Retina (tissue), 1 donor: ENCODE measurements at regions not wholly inside any gene's neighbourhood (a gene's known extent, or its start where the extent isn't known, plus 50 kb on each side); places are given as distances from the start of the nearest gene placed in this dataset.

Experiments used
- DNase-seq: peaks from one replicate; pipeline ENCODE4 v3.0.0-alpha.2; 2016

- no peak for DNase-seq
Measured at GRCh38 chr5:4540375-4541173, 599.6 kb upstream of the ADAMTS16 start.

GRCh38 chr5:4541334-4541733, 598.8 kb upstream of the ADAMTS16 start:
- DNase-seq: no peak

- no peak for DNase-seq
Measured at GRCh38 chr5:4542145-4542778, 597.9 kb upstream of the ADAMTS16 start.

- DNase-seq: no peak
Measured at GRCh38 chr5:4544049-4544670, 596.0 kb upstream of the ADAMTS16 start.

- DNase-seq: no peak
Measured at GRCh38 chr5:4547547-4547946, 592.6 kb upstream of the ADAMTS16 start.

GRCh38 chr5:4548341-4548740, 591.8 kb upstream of the ADAMTS16 start:
- no peak for DNase-seq

- DNase-seq: no peak
Measured at GRCh38 chr5:4549351-4549750, 590.8 kb upstream of the ADAMTS16 start.

- no peak for DNase-seq
Measured at GRCh38 chr5:4551034-4551433, 589.1 kb upstream of the ADAMTS16 start.

GRCh38 chr5:4553130-4553529, 587.0 kb upstream of the ADAMTS16 start:
- no peak for DNase-seq

GRCh38 chr5:4553978-4554377, 586.2 kb upstream of the ADAMTS16 start:
- DNase-seq: no peak

GRCh38 chr5:4555725-4556285, 584.3 kb upstream of the ADAMTS16 start:
- DNase-seq: no peak

- DNase-seq: no peak
Measured at GRCh38 chr5:4561403-4561802, 578.7 kb upstream of the ADAMTS16 start.

GRCh38 chr5:4563400-4563799, 576.7 kb upstream of the ADAMTS16 start:
- DNase-seq: no peak

- peak; percentile 42 for DNase-seq
Measured at GRCh38 chr5:4570047-4570995, 569.8 kb upstream of the ADAMTS16 start.

- no peak for DNase-seq
Measured at GRCh38 chr5:4571248-4571948, 568.7 kb upstream of the ADAMTS16 start.

- DNase-seq: no peak
Measured at GRCh38 chr5:4572311-4573100, 567.6 kb upstream of the ADAMTS16 start.

GRCh38 chr5:4575608-4576007, 564.5 kb upstream of the ADAMTS16 start:
- DNase-seq: no peak

GRCh38 chr5:4576161-4576748, 563.9 kb upstream of the ADAMTS16 start:
- no peak for DNase-seq

GRCh38 chr5:4576908-4577307, 563.2 kb upstream of the ADAMTS16 start:
- no peak for DNase-seq

- no peak for DNase-seq
Measured at GRCh38 chr5:4579679-4580078, 560.5 kb upstream of the ADAMTS16 start.

- DNase-seq: no peak
Measured at GRCh38 chr5:4580772-4581171, 559.4 kb upstream of the ADAMTS16 start.
